Muscle layer of colon (tissue), 2 donors: ENCODE measurements at regions not wholly inside any gene's neighbourhood (a gene's known extent, or its start where the extent isn't known, plus 50 kb on each side); places are given as distances from the start of the nearest gene placed in this dataset.

Experiments used
- H3K27ac ChIP-seq: one replicate; pipeline ENCODE4 v1.7.0; 2013; ENCODE audit warnings: low read depth, mild to moderate bottlenecking, low read length, moderate library complexity
- H3K27me3 ChIP-seq, 2 donors: one replicate each; pipeline ENCODE4 v1.7.0; 2013; ENCODE audit warnings: low read length in 2 of 2, mild to moderate bottlenecking in 2 of 2; ENCODE audit not compliant: insufficient read depth in 2 of 2, control insufficient read depth in 1 of 2
- H3K36me3 ChIP-seq: one replicate; pipeline ENCODE4 v1.7.0; 2013; ENCODE audit warnings: mild to moderate bottlenecking, low read length; ENCODE audit not compliant: insufficient read depth
- H3K4me1 ChIP-seq: one replicate; pipeline ENCODE4 v1.7.0; 2013; ENCODE audit warnings: mild to moderate bottlenecking, low read length; ENCODE audit not compliant: insufficient read depth
- H3K4me3 ChIP-seq, 2 donors: one replicate each; pipeline ENCODE4 v1.7.0; 2013; ENCODE audit warnings: low read length in 2 of 2, low read depth in 1 of 2, mild to moderate bottlenecking in 1 of 2, moderate library complexity in 1 of 2
- H3K9ac ChIP-seq: one replicate; pipeline ENCODE4 v1.7.0; 2013; ENCODE audit warnings: low read length
- H3K9me3 ChIP-seq: one replicate; pipeline ENCODE4 v1.7.0; 2013; ENCODE audit warnings: mild to moderate bottlenecking, low read length
- donor health status: abdominal sarcoma.
- donor health status: Adenocarcinoma of cecum.

DNA sequence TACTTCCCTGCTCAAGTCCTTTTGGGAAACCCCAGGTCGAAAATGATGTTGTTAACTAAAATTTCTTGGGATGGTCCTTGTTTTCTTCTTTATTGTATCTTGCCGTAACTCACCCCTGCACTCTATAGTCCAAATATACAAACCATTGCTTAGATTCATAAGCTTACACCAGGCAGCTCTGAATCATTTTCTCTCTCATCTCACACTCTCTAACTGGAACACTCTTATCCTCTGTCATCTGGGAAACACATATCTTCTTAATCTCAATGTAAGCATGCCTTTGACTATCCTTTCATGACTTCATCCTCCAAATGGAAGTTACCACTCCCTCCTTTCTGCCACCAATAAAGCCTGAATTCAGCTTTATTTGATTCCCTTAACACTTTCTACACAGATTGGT lies 175.8 kb upstream of the ANK3 start:
- H3K4me1 ChIP-seq, result no peaks in the 10 kb centered on the region
- no peaks in the 10 kb centered on the region for H3K36me3 ChIP-seq
- no peak overlapping the region for H3K27ac ChIP-seq
- H3K4me3 ChIP-seq, result no peak overlapping the region
- H3K9ac ChIP-seq, result no peak overlapping the region
- H3K9me3 ChIP-seq, result no peaks in the 10 kb centered on the region
- no peaks in the 10 kb centered on the region for H3K27me3 ChIP-seq

DNA sequence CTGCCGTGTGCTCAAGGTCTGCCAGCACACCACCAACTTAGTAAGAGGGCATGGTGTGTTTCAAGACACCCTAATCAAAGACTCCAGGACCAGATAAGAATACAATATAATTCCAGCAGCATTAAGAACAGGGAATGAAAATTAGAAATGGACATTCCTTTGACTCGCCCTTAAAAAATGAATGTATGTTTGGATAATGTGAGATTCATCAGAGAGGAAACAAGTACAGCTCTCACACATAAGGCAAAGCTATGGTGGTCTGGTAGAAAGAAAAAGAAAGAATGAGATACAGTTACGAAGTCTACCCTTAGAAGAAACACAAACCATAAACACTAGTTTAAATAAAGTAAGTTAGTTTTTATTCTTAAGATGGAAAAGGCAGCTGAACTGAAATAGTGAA lies 174.8 kb upstream of the ANK3 start:
- Histone ChIP-seq H3K27me3 (no peaks in the 10 kb centered on the region), H3K36me3 (no peaks in the 10 kb centered on the region), H3K9ac (no peak overlapping the region), H3K9me3 (no peaks in the 10 kb centered on the region), H3K4me1 (no peaks in the 10 kb centered on the region), H3K4me3 (no peak overlapping the region), H3K27ac (no peak overlapping the region)

DNA sequence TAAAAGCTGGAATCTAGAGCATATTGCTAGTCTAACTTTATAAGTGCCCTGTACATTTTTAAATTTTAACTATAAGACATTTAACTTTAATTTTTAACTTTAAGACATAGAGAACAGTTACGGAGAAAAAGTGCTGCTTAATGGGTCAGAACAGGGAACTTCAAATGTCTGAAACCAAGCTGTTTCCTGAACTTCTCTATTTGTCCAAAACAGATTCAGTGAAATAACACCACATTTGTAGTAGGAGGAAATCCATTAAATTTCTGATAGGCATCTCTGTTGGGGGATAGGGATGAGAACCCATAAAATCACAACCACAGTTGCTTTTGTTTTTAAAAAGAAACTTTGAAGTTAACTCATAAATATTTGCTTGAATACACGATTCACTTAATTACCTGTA lies 170.8 kb upstream of the ANK3 start:
- Histone ChIP-seq H3K9ac (no peak overlapping the region), H3K27me3 (no peaks in the 10 kb centered on the region), H3K27ac (no peak overlapping the region), H3K36me3 (no peaks in the 10 kb centered on the region), H3K4me1 (no peaks in the 10 kb centered on the region), H3K4me3 (no peak overlapping the region), H3K9me3 (no peaks in the 10 kb centered on the region)

DNA sequence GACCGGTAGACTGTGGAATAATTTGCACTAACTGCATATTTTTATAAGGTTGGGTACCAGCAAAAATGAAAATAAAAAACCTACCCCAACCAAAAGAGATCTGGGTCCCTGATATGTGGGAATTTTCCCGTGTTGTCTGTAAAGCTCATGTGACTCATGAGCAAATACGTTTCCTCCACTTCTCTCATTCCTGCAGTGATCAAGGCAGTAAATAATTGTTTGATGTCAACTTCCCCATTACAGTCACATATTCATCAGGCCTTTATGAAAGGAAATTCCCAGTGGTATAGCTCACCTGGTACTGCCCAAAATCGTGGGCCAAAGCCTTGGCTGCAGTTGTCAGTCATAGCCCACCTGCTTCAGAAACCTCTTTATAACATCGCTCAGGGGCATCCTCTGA lies 166.0 kb upstream of the ANK3 start:
- Histone ChIP-seq H3K4me3 (no peak overlapping the region), H3K4me1 (no peaks in the 10 kb centered on the region), H3K27ac (no peak overlapping the region)

DNA sequence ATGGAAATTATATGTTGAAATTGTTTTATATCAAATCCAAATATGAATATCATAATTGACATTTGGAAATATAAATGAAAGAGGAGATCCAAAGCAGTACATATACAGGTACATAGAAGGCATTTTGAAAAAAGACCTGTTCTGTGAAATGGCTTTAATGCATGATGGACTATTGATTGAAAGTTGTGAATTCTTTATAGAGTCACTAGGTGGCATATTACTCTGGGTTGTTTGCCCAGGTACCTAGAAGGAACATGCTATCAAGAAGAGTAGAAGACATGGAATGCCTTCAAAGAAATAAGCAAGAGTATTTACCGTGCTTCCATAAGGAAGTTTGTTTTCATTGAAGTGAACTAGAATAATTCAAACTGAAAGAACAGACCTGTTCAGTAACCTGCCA lies 160.0 kb upstream of the ANK3 start:
- no peaks in the 10 kb centered on the region for H3K27me3 ChIP-seq
- H3K4me1 ChIP-seq, result no peaks in the 10 kb centered on the region
- no peak overlapping the region for H3K27ac ChIP-seq
- H3K9me3 ChIP-seq, result no peaks in the 10 kb centered on the region
- no peak overlapping the region for H3K9ac ChIP-seq
- no peaks in the 10 kb centered on the region for H3K36me3 ChIP-seq
- H3K4me3 ChIP-seq, result no peak overlapping the region

More for the DNA sequence above, 166.0 kb upstream of the ANK3 start:
- Histone ChIP-seq H3K9ac (no peak overlapping the region), H3K9me3 (no peaks in the 10 kb centered on the region), H3K36me3 (no peaks in the 10 kb centered on the region), H3K27me3 (no peaks in the 10 kb centered on the region)

DNA sequence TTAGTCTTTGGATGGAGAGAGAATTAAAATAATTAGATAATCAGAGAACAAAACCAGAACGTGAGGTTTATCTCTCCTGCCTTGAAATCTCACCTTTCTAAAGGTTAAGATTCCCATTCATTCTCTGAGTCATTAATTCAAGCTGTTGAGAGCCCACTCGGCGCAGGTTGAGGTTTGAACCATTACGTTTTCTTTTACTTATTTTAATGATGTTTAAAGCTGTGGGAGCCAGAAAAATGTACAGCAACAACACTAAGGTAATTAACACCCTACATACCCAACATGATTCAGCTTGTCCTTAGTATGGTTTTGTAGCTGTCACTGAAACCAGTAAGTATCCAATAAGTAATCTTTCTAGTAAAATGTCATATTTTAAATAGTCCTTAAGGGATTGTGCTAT lies 153.0 kb upstream of the ANK3 start:
- no peaks in the 10 kb centered on the region for H3K27me3 ChIP-seq
- no peak overlapping the region for H3K4me3 ChIP-seq
- no peak overlapping the region for H3K27ac ChIP-seq
- H3K36me3 ChIP-seq, result no peaks in the 10 kb centered on the region
- H3K9ac ChIP-seq, result no peak overlapping the region
- no peaks in the 10 kb centered on the region for H3K4me1 ChIP-seq
- H3K9me3 ChIP-seq, result no peaks in the 10 kb centered on the region

DNA sequence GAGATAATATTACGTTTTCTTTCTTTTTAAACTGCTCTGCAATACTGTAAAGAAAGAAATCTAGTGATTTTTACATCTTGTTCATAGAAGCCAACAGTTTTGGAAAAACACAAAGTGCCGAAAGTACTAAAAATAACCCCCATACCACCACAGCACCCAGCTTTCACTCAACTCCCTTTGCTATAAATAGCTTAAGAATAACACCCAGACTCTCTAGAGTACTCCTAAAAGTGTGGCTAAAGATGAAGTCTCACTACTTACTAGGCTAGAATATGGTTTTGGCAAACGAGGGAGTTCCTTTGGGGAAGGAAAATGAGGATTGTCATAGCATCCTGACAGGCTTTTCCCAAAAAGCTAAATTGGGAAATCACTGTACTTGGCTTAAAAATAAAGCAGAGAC lies 151.8 kb upstream of the ANK3 start:
- no peaks in the 10 kb centered on the region for H3K4me1 ChIP-seq
- H3K36me3 ChIP-seq, result no peaks in the 10 kb centered on the region
- H3K27ac ChIP-seq, result no peak overlapping the region
- H3K4me3 ChIP-seq, result no peak overlapping the region
- no peaks in the 10 kb centered on the region for H3K27me3 ChIP-seq
- no peak overlapping the region for H3K9ac ChIP-seq
- no peaks in the 10 kb centered on the region for H3K9me3 ChIP-seq

DNA sequence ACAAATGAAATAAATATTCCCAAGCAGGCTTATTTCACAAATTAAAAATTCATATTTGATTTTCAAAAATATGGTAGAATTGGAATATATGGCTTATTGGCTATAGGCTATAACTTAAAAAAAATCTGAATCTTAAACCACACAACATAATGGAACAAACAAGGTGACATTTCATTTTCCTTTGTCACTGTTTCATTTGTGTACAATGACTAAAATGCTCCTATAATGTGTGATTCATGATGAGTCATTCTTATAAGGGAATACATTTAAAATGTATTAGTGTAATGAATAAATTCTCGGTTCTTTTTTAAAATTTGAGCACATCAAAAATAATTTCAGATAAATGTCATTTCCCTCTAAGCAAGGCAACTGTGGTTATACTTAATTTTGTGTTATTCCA lies 148.0 kb upstream of the ANK3 start:
- H3K36me3 ChIP-seq, result no peaks in the 10 kb centered on the region
- H3K4me3 ChIP-seq, result no peak overlapping the region
- H3K9me3 ChIP-seq, result no peaks in the 10 kb centered on the region
- no peak overlapping the region for H3K27ac ChIP-seq
- H3K27me3 ChIP-seq, result no peaks in the 10 kb centered on the region
- H3K9ac ChIP-seq, result no peak overlapping the region
- H3K4me1 ChIP-seq, result no peaks in the 10 kb centered on the region

DNA sequence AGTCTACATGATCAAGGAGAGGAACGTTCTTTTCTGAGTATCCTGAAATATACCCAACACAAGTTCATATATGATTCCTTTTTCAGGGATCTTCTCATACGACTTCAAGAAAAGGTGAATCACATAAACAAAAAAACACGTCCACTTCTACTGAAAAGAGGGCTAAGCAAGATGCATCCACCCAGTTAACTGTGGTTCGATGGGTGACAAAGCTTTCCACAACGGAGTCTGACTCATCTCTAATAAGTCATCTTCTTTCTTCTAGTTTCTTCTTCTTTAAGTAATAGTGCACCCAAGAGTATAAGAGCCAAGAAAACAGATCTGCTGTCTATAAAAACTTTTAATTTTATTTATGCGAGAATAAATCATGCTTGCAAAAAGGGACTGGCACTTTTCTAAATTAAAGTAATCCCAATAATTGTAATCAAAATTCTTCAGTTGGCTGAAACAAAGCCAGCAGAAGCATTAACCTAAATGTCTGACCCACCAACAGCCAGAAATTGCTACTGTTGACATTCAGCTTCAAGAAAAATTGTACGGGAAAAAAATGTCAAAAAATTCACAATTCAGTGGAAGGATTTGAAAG lies 146.9 kb upstream of the ANK3 start:
- Histone ChIP-seq H3K4me3 (no peak overlapping the region), H3K4me1 (no peaks in the 10 kb centered on the region), H3K9ac (no peak overlapping the region)

DNA sequence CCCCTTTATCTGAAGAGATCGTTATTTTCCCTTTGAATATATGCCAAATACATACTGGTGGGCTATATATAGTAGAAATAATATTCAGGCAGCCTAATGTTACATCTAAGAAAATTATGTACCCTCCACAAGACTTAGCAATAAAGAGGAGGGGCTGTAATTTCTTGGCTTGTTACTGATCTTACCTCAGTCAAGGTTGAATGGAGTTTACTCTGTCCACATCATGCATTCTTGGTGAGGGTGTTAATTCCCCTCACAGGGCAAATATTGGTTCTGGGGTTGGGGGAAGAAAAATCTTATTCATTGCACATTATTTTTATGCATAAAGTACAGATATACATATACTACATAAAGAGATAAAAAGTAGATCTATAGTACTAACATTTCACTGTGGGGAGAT lies 145.8 kb upstream of the ANK3 start:
- Histone ChIP-seq H3K9ac (no peak overlapping the region), H3K4me3 (no peak overlapping the region)

More for the DNA sequence above, 146.9 kb upstream of the ANK3 start:
- Histone ChIP-seq H3K27me3 (no peaks in the 10 kb centered on the region), H3K9me3 (no peaks in the 10 kb centered on the region), H3K36me3 (no peaks in the 10 kb centered on the region), H3K27ac (no peak overlapping the region)

DNA sequence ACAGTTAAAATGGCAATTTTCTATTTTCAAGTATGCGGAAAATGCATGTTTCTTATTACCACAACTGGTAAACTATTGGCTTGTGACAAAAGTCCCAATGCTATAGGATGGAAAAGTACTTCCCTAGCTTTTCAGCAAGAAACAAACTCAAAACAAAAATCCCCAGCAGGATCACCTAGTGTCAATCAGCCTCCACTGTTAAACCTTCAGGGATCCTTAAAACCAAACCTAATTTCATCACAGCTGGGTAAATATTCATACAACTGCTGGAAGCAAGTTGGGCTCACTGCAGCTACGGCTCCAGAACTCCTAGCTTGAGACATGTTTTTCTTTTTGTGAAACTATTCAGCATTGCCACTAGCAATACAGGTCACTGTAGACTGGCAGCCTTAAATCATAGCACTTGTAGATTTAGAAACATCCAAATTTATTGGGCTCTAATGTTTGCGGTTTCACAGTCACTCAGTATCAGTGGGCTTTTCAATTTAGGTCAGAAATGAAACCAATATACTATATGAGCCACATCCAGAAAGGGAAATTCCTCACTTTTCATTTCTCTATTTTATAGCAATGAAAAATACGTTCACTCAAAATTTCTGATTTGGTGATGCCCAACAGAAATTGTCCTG lies 145.2 kb upstream of the ANK3 start:
- no peak overlapping the region for H3K27ac ChIP-seq
- no peak overlapping the region for H3K4me3 ChIP-seq
- H3K36me3 ChIP-seq, result no peaks in the 10 kb centered on the region
- no peaks in the 10 kb centered on the region for H3K27me3 ChIP-seq
- H3K4me1 ChIP-seq, result no peaks in the 10 kb centered on the region
- no peak overlapping the region for H3K9ac ChIP-seq
- no peaks in the 10 kb centered on the region for H3K9me3 ChIP-seq

More for the DNA sequence above, 145.8 kb upstream of the ANK3 start:
- H3K27me3 ChIP-seq, result no peaks in the 10 kb centered on the region
- no peaks in the 10 kb centered on the region for H3K4me1 ChIP-seq
- H3K9me3 ChIP-seq, result no peaks in the 10 kb centered on the region
- no peaks in the 10 kb centered on the region for H3K36me3 ChIP-seq
- no peak overlapping the region for H3K27ac ChIP-seq
